Neural crest cell (in vitro differentiated cells): ENCODE measurements at regions not wholly inside any gene's neighbourhood (a gene's known extent, or its start where the extent isn't known, plus 50 kb on each side); places are given as distances from the start of the nearest gene placed in this dataset.
"Not testable (repeated sequence)": the region's sequence is repeated elsewhere in the genome, so short reads cannot be mapped to it uniquely, and the experiment has no call there.

Experiments used
- DNase-seq: peaks from one replicate; pipeline ENCODE4 v3.0.0; 2021; ENCODE audit warnings: low read depth, mixed read lengths, low spot score
- H3K27ac Mint-ChIP-seq: one replicate; pipeline ENCODE4 v1.8.0; 2021; ENCODE audit warnings: mild to moderate bottlenecking, mixed read lengths; ENCODE audit not compliant: unreplicated experiment
- H3K27me3 Mint-ChIP-seq: 2 replicates; pipeline ENCODE4 v1.8.0; 2021; ENCODE audit warnings: low read depth, mild to moderate bottlenecking, mixed read lengths
- H3K36me3 Mint-ChIP-seq: 2 replicates; pipeline ENCODE4 v1.8.0; 2021; ENCODE audit warnings: low read depth, mild to moderate bottlenecking, mixed read lengths
- H3K4me1 Mint-ChIP-seq: 2 replicates; pipeline ENCODE4 v1.8.0; 2021; ENCODE audit warnings: mixed read lengths
- H3K4me3 Mint-ChIP-seq: one replicate; pipeline ENCODE4 v1.8.0; 2021; ENCODE audit warnings: mild to moderate bottlenecking, mixed read lengths
- H3K9me3 Mint-ChIP-seq: 2 replicates; pipeline ENCODE4 v1.8.0; 2021; ENCODE audit warnings: mixed read lengths
- TF ChIP-seq, protein P1 (sequence below): fragments of 200-600 bp; sonication (generic); conservative IDR thresholded peaks from 2 replicates; pipeline ENCODE4 v1.5.0; 2021; ENCODE audit warnings: antibody characterized with exemption, mild to moderate bottlenecking

DNA sequence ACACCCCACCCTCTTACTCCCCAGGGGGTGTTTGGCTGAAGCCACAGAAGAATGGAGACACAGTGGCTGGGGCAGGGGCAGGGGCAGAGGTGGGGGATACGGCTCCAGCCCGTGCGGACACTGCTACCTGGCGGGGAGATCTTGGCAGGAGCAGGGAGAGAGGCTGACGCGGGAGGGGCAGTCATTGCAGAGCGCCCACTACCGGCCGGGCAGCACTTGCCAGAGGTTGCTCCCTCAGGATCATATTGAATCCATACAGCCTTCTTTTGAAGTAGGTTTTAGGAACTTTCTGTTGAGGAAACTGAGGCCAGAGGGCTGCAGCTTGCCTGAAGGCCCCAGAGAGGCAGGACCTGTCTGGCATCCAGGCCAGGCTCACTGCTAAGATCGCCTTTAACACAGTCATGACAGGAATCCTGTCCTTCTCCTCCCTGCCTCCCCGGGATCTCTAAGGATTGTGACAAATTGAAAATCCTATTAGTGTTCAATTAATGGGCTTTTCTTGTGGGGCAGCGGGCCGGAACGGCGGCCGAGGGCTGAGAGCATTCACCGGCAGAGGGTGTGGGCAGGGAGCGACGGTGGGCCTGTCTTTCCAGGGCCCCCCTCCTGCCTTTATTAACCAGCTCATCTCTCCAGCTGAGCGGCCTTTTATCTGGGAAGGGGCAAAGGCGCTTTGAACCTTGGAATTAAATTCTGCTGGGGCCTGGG lies 65.5 kb upstream of the WNT4 start:
- no peak overlapping the region for H3K27ac Mint-ChIP-seq

DNA sequence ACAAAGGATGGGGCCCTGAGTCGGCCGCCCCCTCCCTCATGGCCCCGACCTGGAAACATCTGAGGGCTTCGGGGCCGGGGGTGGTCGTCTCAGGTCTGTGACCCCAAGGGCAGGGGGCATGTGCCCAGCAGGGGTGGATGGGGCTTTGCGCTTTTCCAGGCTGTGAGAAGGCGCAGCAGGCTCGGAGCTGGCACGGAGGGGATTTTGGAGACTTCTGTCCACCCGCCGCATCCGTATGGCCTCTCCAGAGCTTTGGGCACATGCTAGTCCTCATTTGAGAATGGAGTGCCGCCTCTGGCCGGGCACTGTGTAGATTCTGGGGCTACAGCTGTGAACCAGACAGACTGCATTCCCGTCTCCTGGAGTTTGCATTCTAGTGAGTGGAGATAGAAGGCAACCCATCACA lies 66.1 kb upstream of the WNT4 start:
- TF ChIP-seq, protein P1, sequence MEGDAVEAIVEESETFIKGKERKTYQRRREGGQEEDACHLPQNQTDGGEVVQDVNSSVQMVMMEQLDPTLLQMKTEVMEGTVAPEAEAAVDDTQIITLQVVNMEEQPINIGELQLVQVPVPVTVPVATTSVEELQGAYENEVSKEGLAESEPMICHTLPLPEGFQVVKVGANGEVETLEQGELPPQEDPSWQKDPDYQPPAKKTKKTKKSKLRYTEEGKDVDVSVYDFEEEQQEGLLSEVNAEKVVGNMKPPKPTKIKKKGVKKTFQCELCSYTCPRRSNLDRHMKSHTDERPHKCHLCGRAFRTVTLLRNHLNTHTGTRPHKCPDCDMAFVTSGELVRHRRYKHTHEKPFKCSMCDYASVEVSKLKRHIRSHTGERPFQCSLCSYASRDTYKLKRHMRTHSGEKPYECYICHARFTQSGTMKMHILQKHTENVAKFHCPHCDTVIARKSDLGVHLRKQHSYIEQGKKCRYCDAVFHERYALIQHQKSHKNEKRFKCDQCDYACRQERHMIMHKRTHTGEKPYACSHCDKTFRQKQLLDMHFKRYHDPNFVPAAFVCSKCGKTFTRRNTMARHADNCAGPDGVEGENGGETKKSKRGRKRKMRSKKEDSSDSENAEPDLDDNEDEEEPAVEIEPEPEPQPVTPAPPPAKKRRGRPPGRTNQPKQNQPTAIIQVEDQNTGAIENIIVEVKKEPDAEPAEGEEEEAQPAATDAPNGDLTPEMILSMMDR: no peak
- peaks cover 98% of the 10 kb centered on the region for H3K27me3 Mint-ChIP-seq
- peaks cover 32% of the 10 kb centered on the region for H3K4me1 Mint-ChIP-seq
- no peak overlapping the region for H3K4me3 Mint-ChIP-seq
- no peak for DNase-seq
- no peaks in the 10 kb centered on the region for H3K9me3 Mint-ChIP-seq
- no peak overlapping the region for H3K27ac Mint-ChIP-seq
- no peaks in the 10 kb centered on the region for H3K36me3 Mint-ChIP-seq

More for the DNA sequence above, 65.5 kb upstream of the WNT4 start:
- Mint-ChIP-seq H3K4me3 (peak overlapping the region; percentile 39), H3K9me3 (no peaks in the 10 kb centered on the region), H3K27me3 (peaks cover 98% of the 10 kb centered on the region), H3K4me1 (peaks cover 32% of the 10 kb centered on the region), H3K36me3 (no peaks in the 10 kb centered on the region)
- peak; percentile 13 for DNase-seq
- TF ChIP-seq, protein P1: no peak

DNA sequence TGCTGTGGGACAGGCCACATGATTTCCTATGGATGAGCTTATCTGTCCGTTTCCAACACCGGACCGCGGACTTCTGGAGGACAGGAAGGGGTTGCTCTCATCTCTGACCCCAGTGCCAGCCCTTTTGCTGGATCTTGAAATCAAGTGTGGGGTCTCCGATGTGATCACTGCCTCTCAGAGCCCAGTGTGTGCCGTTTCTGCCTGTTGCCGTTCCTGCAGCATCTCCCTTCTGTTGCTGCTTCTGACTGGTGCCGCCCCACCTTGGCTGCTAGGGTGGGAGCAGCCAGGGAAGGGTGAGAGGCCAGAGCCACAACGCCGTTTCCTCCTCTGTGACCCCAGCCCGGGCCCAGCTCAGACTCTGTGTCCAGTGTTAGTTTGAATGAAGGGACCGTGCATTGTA lies 67.3 kb upstream of the WNT4 start:
- peaks cover 32% of the 10 kb centered on the region for H3K4me1 Mint-ChIP-seq
- DNase-seq: no peak
- H3K9me3 Mint-ChIP-seq: no peaks in the 10 kb centered on the region

DNA sequence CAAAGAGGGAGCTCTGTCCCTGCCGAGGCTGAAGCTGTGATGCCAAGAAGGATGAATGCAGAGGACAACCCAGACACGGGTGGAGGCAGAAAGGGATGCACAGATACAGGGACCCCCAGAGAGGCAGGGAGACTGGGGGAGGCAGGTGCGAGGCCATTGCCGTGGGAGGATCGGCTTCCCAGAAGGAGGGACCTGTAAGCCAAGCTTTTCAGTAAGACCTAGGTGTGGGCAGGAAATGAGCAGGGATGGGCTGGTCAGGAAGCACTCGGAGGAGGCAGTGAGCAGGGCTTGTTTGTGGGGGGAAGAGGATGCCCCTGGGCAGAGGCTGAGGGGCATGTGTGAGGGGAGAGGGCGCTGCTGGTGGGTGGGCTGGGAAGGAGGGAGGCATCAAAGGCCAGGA lies 67.7 kb upstream of the WNT4 start:
- no peak overlapping the region for H3K4me3 Mint-ChIP-seq

More for the DNA sequence above, 67.3 kb upstream of the WNT4 start:
- H3K27me3 Mint-ChIP-seq: peaks cover 97% of the 10 kb centered on the region
- no peak overlapping the region for H3K27ac Mint-ChIP-seq
- TF ChIP-seq, protein P1: no peak
- H3K4me3 Mint-ChIP-seq: no peak overlapping the region
- H3K36me3 Mint-ChIP-seq: no peaks in the 10 kb centered on the region

DNA sequence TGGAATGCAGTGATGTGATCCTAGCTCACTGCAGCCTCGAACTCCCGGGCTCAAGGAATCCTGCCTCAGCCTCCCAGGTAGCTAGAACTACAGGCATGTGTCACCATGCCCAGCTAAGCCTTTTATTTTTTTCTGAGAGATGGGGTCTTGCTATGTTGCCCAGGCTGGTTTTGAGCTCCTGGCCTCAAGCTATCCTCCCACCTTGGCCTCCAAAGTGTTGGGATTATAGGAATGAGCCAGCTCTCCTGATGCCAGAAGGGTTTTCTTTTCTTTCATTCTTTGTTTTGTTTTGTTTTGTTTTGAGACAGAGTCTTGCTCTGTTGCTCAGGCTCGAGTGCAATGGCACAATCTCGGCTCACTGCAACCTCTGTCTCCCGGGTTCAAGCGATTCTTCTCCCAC lies 68.6 kb upstream of the WNT4 start:
- DNase-seq, H3K9me3 Mint-ChIP-seq, H3K27ac Mint-ChIP-seq, H3K36me3 Mint-ChIP-seq, H3K4me3 Mint-ChIP-seq: not testable (repeated sequence)
- Mint-ChIP-seq H3K4me1 (peaks cover 32% of the 10 kb centered on the region), H3K27me3 (peaks cover 94% of the 10 kb centered on the region)

More for the DNA sequence above, 67.7 kb upstream of the WNT4 start:
- Mint-ChIP-seq H3K9me3 (no peaks in the 10 kb centered on the region), H3K27me3 (peaks cover 92% of the 10 kb centered on the region), H3K36me3 (no peaks in the 10 kb centered on the region), H3K27ac (no peak overlapping the region), H3K4me1 (peaks cover 32% of the 10 kb centered on the region)
- TF ChIP-seq, protein P1: no peak
- no peak for DNase-seq

DNA sequence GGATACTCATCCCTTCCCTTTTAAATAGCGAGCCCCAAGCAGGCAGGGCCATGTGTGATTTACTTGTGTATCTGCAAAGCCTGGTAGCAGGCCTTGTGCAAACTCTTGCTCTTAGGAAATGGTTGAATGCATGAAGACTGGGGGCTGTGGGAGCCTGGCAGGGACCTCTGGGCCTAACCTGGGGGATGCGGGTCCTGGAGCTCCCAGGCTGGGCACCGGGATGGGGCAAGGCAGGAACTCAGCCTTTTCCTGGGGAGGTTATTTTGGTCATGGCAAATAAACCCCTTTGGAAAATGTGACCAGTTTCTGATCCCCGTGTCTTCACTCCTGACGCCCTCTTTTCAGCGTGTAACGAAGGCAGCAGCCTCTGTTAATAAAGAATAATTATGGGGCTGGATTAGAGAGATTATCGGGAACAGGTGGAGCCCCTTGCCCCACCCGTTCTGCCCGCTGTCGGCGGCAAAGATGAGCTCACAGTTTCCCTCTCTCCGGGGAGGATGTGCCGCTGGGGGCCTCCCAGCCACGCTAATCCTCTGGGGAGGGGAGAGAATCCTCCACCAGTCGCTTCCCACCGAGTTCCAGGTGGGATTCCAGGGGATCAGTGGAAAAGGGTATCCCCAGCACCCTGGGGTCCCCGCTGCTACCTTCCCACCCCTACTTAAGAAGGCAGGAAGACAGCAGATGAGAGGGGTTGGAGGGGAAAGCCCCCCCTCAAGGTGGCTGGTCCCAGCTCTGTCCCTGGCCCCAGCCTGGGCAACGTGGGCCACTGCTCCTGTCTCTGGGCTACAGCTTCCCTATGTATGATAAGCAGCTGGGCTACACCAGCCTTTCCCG lies 69.7 kb upstream of the WNT4 start:
- Mint-ChIP-seq H3K36me3 (no peaks in the 10 kb centered on the region), H3K4me1 (peaks cover 26% of the 10 kb centered on the region), H3K27ac (no peak overlapping the region), H3K4me3 (no peak overlapping the region), H3K9me3 (no peaks in the 10 kb centered on the region), H3K27me3 (peaks cover 87% of the 10 kb centered on the region)
- no peak for DNase-seq
- TF ChIP-seq, protein P1: no peak
